ENCODE measurements at regions not wholly inside any gene's neighbourhood (a gene's known extent, or its start where the extent isn't known, plus 50 kb on each side); places are given as distances from the start of the nearest gene placed in this dataset.

DNA sequence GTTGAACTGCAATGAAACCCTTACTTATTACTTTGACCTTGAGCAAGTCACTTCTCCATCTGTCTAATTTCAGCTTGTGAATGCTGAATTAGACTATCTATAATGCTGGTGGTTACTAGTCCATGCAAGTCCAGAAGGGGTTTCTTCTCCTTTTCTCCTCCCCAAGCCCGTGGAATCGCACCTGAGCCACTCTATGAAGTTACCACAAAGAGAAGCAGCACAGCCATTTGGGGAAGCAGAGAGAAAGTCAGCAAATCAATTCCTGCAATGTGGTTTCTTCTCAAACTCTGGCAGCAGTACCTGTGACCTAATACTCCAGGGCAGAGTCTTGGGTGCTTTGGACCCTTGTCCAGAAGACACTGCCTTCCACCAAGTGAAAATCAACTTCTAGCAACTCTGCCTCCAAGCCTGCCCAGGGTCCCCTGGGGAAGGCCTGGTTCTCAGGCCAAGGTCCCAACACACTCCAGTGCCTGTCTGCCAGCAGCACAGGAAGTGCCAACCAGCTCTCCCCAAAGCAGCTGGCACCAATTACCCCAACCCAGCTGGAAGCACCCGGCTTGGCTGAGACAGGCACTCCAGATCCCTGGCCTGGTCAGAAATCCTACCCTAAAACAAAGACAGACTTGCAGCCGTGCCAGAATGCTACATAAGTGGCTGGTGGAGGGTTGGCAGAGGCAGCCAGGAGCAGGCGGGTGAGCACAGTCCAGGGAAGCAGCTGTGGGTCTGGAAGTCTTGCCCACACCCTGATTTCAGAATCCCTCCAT is 200.3 kb downstream of the LSM5 start:
- intact Hi-C loops (cut with DNase I), result no loop called here
- Histone ChIP-seq H3K27ac (peak overlapping the region in 1 of 10 donors; percentile 2), H3K27me3 (peaks cover 0 to 6% (median 0%) of the 10 kb centered on the region in 7 donors), H3K36me3 (no peaks in the 10 kb centered on the region), H3K9me3 (no peaks in the 10 kb centered on the region), H3K4me1 (peaks cover 0 to 29% (median 7%) of the 10 kb centered on the region in 9 donors), H3K4me3 (no peak overlapping the region)
- WGBS, 2 donors, result 56 to 64% methylated on average over 5 of the region's 5 CpGs
- no peak for TF ChIP-seq CTCF (IDR thresholded peaks at IDR 0.05)
- DNase-seq, result peak; percentile 62 to 64
- ATAC-seq, result peak; percentile 74 to 94 (median 88)

DNA sequence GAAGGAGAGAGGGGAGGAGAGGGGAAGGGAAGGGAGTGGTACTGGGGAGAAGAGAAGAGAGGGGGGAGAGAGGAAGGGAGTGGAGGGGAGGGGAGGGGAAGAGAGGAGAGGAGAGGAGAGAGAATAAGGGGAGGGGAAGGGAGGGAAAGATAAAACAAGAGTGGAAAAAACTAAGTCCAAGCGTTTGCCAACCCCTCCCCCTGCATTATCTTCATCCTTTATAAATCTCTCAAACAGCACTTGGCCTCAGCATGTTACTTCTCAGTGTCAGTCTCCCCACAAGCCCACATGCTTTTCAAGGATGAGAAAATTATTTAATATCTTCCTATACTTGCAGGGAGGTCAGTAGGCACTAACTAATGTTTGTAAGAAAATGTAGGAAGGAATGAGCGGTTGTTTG is 204.5 kb downstream of the LSM5 start:
- Histone ChIP-seq H3K4me3 (no peak overlapping the region), H3K27me3 (peaks cover 0 to 6% (median 0%) of the 10 kb centered on the region in 7 donors), H3K36me3 (no peaks in the 10 kb centered on the region), H3K4me1 (peaks cover 0 to 17% (median 7%) of the 10 kb centered on the region in 9 donors), H3K9me3 (no peaks in the 10 kb centered on the region), H3K27ac (no peak overlapping the region)
- TF ChIP-seq CTCF (IDR thresholded peaks at IDR 0.05), result no peak
- intact Hi-C loops (cut with DNase I), result no loop called here
- ATAC-seq, result no peak
- DNase-seq, result no peak
- WGBS, 2 donors, result 51 to 52% methylated on average over 2 of the region's 2 CpGs

- intact Hi-C loops (cut with DNase I), result no loop called here
- no peak for TF ChIP-seq CTCF (IDR thresholded peaks at IDR 0.05)
- no peak overlapping the region for H3K27ac ChIP-seq
- ATAC-seq, result no peak
- H3K4me1 ChIP-seq, result no peaks in the 10 kb centered on the region
- peaks cover 0 to 6% (median 0%) of the 10 kb centered on the region in 7 donors for H3K27me3 ChIP-seq
- H3K36me3 ChIP-seq, result no peaks in the 10 kb centered on the region
- 79 to 82% methylated on average over 6 of the region's 6 CpGs for WGBS, 2 donors
- no peak for DNase-seq
- H3K9me3 ChIP-seq, result peaks cover 0 to 2% (median 0%) of the 10 kb centered on the region in 11 donors
- H3K4me3 ChIP-seq, result no peak overlapping the region
Measured at GRCh38 chr7:32283546-32283945, 206.6 kb downstream of the LSM5 start.

- H3K9me3 ChIP-seq, result peaks cover 0 to 6% (median 0%) of the 10 kb centered on the region in 11 donors
- H3K27me3 ChIP-seq, result peaks cover 0 to 11% (median 0%) of the 10 kb centered on the region in 7 donors
- no peak for TF ChIP-seq CTCF (IDR thresholded peaks at IDR 0.05)
- ATAC-seq, result no peak
- intact Hi-C loops (cut with DNase I), result no loop called here
- no peak for DNase-seq
- H3K36me3 ChIP-seq, result no peaks in the 10 kb centered on the region
- 63% methylated on average over 1 of the region's 1 CpG for WGBS, 2 donors
- no peak overlapping the region for H3K27ac ChIP-seq
- H3K4me1 ChIP-seq, result no peaks in the 10 kb centered on the region
- no peak overlapping the region for H3K4me3 ChIP-seq
Measured at GRCh38 chr7:32279500-32279899, 209.3 kb upstream of the PDE1C start.
